ENCODE measurements at regions not wholly inside any gene's neighbourhood (a gene's known extent, or its start where the extent isn't known, plus 50 kb on each side); places are given as distances from the start of the nearest gene placed in this dataset.

DNA sequence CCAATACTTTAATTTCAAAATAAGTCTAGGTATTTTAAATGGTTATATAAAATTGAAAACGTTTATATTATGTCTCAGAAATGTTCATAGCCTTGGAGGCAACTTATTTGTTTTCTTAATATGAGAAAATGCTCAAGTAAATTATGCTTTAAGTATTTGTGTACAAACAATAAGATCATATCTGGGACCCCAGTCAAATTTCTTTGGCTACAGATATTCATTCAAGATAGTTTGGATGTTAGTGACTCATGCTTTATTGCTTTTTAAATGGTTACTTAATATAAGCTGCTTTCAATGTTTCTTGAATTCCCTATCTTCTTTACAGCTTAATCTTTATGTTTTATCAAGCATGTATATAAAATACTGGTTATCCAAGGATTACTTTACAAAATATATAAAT is 291.3 kb downstream of the KCNC2 start:
- Histone ChIP-seq H3K9ac (no peak overlapping the region), H3K4me1 (no peaks in the 10 kb centered on the region), H3K27ac (no peak overlapping the region), H3K4me2 (no peak overlapping the region), H3K36me3 (no peaks in the 10 kb centered on the region), H3K4me3 (no peak overlapping the region), H3K27me3 (no peaks in the 10 kb centered on the region), H4K20me1 (no peaks in the 10 kb centered on the region), H3K9me3 (no peaks in the 10 kb centered on the region; the same call in 1 of the 2 replicates)
- TF ChIP-seq Cebpa-rat (IDR thresholded peaks at IDR 0.05) = no peak

DNA sequence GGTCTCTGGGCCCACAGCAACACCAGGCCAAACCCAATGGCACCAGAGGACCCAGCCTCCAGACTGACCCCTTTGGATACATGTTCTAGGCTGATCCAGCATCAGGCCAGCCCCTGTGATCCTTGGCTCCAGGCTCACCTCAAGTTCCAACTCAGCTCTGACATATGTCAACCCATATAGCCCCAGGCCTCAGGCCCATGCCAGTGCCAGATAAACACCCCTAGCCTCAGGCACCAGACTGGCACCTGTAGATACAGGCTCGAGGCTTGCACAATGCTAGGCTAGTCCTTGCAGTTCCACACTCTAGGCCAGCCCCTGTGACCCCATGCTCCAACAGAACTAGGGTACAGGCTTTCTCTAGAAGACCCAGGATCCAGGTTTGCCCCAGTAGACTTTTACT is 287.5 kb downstream of the KCNC2 start:
- Histone ChIP-seq H3K4me2 (no peak overlapping the region), H3K4me3 (no peak overlapping the region), H4K20me1 (no peaks in the 10 kb centered on the region), H3K9me3 (no peaks in the 10 kb centered on the region; the same call in 1 of the 2 replicates), H3K4me1 (no peaks in the 10 kb centered on the region), H3K36me3 (no peaks in the 10 kb centered on the region), H3K27me3 (no peaks in the 10 kb centered on the region), H3K27ac (no peak overlapping the region), H3K9ac (no peak overlapping the region)
- TF ChIP-seq Cebpa-rat (IDR thresholded peaks at IDR 0.05) = no peak

DNA sequence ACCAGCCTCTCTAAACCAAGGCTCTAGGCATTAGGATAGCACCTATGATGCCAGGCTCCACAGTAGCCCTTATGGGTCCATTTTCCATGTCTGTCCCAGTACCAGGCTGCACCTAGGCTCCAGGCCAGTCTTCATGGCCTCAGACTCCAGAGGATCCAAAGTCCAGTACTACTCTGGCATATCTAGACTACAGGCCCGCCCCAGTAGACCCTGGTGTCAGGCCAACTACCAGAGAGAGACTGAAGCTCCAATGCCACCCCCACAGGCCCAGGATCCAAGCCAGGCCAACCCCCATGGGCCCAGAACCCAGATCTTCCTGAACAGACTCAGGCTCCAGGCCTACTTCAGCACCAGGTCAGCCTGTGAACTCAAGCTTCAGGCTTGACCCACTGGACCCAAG is 287.0 kb downstream of the KCNC2 start:
- H3K9me3 ChIP-seq = no peaks in the 10 kb centered on the region; the same call in 1 of the 2 replicates
- no peaks in the 10 kb centered on the region for H3K27me3 ChIP-seq
- no peak overlapping the region for H3K9ac ChIP-seq
- H3K4me1 ChIP-seq = no peaks in the 10 kb centered on the region
- no peaks in the 10 kb centered on the region for H4K20me1 ChIP-seq
- H3K4me2 ChIP-seq = no peak overlapping the region
- H3K4me3 ChIP-seq = no peak overlapping the region
- H3K36me3 ChIP-seq = no peaks in the 10 kb centered on the region
- no peak overlapping the region for H3K27ac ChIP-seq
- TF ChIP-seq Cebpa-rat (IDR thresholded peaks at IDR 0.05) = no peak

DNA sequence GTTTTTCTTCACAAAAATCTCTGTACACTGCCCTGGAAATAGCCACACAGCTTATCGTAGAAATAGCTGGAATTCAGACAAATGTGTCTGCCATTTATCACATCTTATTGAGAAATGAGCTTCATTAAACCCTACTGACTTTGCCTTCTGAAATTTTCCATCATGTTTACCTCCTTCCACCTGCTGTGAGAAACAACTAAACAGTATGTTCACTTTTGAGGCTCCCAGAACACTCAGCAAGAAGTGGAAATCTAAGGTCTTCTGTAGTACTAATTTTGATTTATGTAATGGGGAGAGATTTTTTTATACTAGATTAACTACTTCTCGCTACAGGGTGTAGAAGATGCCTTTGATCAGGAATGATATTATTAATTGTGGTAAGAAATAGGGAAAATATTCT is 268.0 kb downstream of the KCNC2 start:
- Histone ChIP-seq H3K4me2 (no peak overlapping the region), H3K4me1 (no peaks in the 10 kb centered on the region), H3K4me3 (no peak overlapping the region), H3K36me3 (no peaks in the 10 kb centered on the region), H3K9ac (no peak overlapping the region), H3K27me3 (no peaks in the 10 kb centered on the region), H4K20me1 (no peaks in the 10 kb centered on the region), H3K27ac (no peak overlapping the region), H3K9me3 (no peaks in the 10 kb centered on the region)
- no peak for TF ChIP-seq Cebpa-rat (IDR thresholded peaks at IDR 0.05)

DNA sequence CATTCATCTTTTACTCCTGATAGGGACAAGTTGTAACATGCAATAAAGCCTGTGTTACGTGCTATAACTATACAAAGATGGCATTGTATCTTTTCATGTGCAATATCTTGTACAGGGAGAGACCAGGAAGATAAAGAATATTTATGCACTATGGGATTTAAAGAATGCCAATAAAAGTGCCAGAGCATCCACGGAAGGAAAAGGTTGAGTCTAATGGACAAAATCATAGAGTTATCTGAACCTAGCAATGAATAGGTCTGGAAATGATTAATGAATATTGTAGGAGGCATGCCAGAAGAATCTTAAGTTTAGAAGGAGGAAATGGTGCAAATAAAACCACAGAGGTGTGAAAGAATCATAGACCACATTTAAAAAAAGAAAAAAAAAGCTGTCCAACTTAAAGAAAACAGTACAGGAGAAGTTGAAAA is 263.9 kb downstream of the KCNC2 start:
- Histone ChIP-seq H3K9me3 (no peaks in the 10 kb centered on the region), H3K4me2 (no peak overlapping the region), H3K4me1 (no peaks in the 10 kb centered on the region)

DNA sequence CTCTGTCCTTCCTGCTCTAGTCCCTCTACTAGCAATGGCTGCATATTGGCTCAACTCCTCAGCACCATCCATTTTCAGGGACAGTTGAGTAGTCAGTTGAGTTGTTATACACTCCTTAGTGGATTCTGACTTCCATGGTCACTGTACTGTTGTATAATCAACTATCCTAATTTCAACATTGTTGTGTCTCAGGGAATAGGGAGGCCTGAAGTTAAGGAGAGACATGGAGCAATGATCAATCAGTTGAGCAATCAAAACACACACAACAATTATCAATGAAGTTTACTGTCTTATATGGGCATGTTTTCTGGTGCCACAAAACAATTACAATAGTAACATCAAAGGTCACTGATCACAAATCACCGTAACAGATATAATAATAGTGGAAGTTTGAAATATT is 255.9 kb downstream of the KCNC2 start:
- TF ChIP-seq Cebpa-rat (IDR thresholded peaks at IDR 0.05) = no peak
- Histone ChIP-seq H4K20me1 (no peaks in the 10 kb centered on the region), H3K4me2 (no peak overlapping the region), H3K4me3 (no peak overlapping the region), H3K36me3 (no peaks in the 10 kb centered on the region), H3K27ac (no peak overlapping the region), H3K9me3 (peaks cover 10% of the 10 kb centered on the region; the same call in 1 of the 2 replicates), H3K27me3 (no peaks in the 10 kb centered on the region), H3K9ac (no peak overlapping the region), H3K4me1 (no peaks in the 10 kb centered on the region)

More for the DNA sequence above, 263.9 kb downstream of the KCNC2 start:
- H3K36me3 ChIP-seq = no peaks in the 10 kb centered on the region
- no peaks in the 10 kb centered on the region for H4K20me1 ChIP-seq
- H3K4me3 ChIP-seq = no peak overlapping the region
- no peak overlapping the region for H3K9ac ChIP-seq
- no peaks in the 10 kb centered on the region for H3K27me3 ChIP-seq
- no peak for TF ChIP-seq Cebpa-rat (IDR thresholded peaks at IDR 0.05)
- H3K27ac ChIP-seq = no peak overlapping the region

DNA sequence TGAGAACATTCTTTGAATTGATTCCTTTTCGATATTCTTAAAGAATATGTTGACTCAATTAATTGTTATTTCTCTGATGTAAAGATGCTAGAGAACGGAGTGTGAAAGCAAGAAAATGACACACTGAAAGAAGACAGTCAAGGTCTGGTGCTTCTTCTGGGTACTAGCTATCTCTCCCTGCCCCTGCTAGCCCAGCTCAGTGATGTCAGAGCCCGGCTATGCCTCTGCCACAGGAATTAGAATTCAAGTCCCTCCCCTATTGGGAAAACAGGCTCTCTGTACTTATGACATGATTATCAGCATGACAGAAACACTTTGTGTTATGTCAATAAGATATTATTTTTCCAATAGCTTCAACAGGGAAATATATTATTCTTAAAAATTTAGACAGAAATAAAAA is 252.4 kb downstream of the KCNC2 start:
- Histone ChIP-seq H3K4me2 (no peak overlapping the region), H3K4me1 (no peaks in the 10 kb centered on the region), H3K36me3 (no peaks in the 10 kb centered on the region), H3K9ac (no peak overlapping the region), H3K4me3 (no peak overlapping the region), H3K9me3 (peaks cover 10% of the 10 kb centered on the region; the same call in 1 of the 2 replicates), H3K27me3 (no peaks in the 10 kb centered on the region), H4K20me1 (no peaks in the 10 kb centered on the region), H3K27ac (no peak overlapping the region)
- TF ChIP-seq Cebpa-rat (IDR thresholded peaks at IDR 0.05) = no peak

DNA sequence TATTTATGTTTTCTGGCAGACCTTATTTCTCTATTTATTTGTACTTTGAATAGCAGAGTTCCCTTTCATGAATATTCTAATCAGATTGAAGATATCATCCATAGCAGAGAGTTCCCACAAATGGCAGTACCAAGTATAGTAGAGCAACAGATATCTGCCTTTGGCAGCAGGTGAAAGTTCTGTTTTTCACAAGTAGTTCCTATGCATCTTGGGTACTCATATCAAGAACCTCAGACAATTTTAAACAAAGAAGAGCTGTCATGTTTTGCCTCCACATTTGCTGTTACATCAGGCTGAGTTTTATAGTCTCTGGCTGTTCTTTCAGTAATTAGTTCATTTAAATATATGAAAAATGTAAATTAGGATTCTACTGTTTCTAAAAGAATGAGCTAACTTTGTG is 252.0 kb downstream of the KCNC2 start:
- Histone ChIP-seq H3K4me2 (no peak overlapping the region), H3K36me3 (no peaks in the 10 kb centered on the region), H3K9ac (no peak overlapping the region), H3K9me3 (peaks cover 10% of the 10 kb centered on the region; the same call in 1 of the 2 replicates), H3K4me1 (no peaks in the 10 kb centered on the region), H3K27ac (no peak overlapping the region), H3K4me3 (no peak overlapping the region), H4K20me1 (no peaks in the 10 kb centered on the region), H3K27me3 (no peaks in the 10 kb centered on the region)
- no peak for TF ChIP-seq Cebpa-rat (IDR thresholded peaks at IDR 0.05)

DNA sequence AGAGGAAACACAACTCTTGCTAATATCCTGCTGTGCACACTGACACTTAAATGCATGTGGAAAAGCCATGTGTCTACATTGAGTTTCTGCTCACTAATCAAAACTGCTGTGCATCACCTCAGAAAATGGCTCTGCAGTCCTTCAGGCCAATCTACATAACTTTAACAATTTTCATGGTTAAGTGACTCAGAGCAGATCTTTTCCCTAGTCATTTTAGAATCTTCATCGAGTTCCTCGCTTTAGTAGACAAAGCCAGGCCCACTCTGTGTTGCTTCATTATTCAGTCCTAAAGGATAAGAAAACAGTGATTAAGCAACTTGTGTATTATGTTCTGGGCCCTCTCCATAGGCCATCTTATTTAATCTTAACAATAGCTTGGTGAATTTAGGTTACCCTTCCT is 250.0 kb downstream of the KCNC2 start:
- Histone ChIP-seq H3K4me1 (no peaks in the 10 kb centered on the region), H4K20me1 (no peaks in the 10 kb centered on the region), H3K9me3 (peaks cover 10% of the 10 kb centered on the region; the same call in 1 of the 2 replicates), H3K36me3 (no peaks in the 10 kb centered on the region), H3K9ac (no peak overlapping the region), H3K27ac (no peak overlapping the region), H3K4me2 (no peak overlapping the region), H3K27me3 (no peaks in the 10 kb centered on the region), H3K4me3 (no peak overlapping the region)
- no peak for TF ChIP-seq Cebpa-rat (IDR thresholded peaks at IDR 0.05)

DNA sequence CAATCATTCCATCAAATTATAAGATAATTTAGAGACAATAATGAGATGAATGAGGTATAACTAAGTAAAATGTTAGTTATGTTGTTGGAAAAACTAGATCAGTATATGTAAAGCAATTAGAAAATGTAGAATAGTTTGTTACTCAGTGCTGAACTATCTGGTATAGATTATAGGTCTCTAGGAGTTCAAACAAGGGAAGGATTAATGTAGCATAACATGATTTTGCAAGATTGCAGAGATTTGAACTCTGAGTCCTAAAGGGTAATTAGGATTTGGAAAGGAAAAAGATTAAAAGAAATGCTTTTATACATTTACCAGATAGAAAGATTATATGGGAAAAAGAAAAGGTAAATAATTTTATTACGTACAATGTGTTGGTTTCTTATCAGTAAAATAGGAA is 246.3 kb downstream of the KCNC2 start:
- Histone ChIP-seq H3K27ac (no peak overlapping the region), H3K27me3 (no peaks in the 10 kb centered on the region), H3K4me3 (no peak overlapping the region), H3K4me1 (no peaks in the 10 kb centered on the region), H3K4me2 (no peak overlapping the region), H3K9ac (no peak overlapping the region), H4K20me1 (no peaks in the 10 kb centered on the region), H3K36me3 (no peaks in the 10 kb centered on the region), H3K9me3 (no peaks in the 10 kb centered on the region)
- no peak for TF ChIP-seq Cebpa-rat (IDR thresholded peaks at IDR 0.05)

DNA sequence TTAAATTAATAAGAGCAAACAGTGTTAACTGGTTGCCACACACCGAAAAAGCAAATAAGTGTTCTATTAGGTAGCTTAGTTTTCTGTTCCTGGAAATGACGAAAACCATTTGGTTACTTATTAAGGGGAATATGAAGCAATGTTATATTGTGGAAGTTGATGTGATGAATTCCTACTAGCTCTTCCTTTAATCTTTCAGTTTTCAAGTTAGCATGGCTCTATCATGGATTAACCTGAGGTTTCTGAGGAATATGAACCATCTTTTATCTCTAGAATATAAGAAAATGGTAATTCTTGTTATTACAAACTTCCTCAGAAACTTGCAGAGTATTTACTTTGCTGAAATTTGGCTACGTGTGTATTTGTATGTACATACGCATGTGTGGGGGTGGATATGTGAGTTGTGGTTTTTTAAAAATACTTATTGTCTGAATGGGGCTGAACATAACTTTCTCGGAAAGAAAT is 245.7 kb downstream of the KCNC2 start:
- H3K27ac ChIP-seq = no peak overlapping the region
- no peak for TF ChIP-seq Cebpa-rat (IDR thresholded peaks at IDR 0.05)
- H3K4me3 ChIP-seq = no peak overlapping the region
- no peaks in the 10 kb centered on the region for H3K36me3 ChIP-seq
- no peaks in the 10 kb centered on the region for H3K27me3 ChIP-seq
- no peaks in the 10 kb centered on the region for H3K4me1 ChIP-seq
- H3K4me2 ChIP-seq = no peak overlapping the region
- no peaks in the 10 kb centered on the region for H3K9me3 ChIP-seq
- no peaks in the 10 kb centered on the region for H4K20me1 ChIP-seq
- H3K9ac ChIP-seq = no peak overlapping the region

Data from BLaER1 (cell line).